D721Med (cell line): ENCODE measurements at regions not wholly inside any gene's neighbourhood (a gene's known extent, or its start where the extent isn't known, plus 50 kb on each side); places are given as distances from the start of the nearest gene placed in this dataset.

Source experiments
- DNase-seq: peaks from one replicate; pipeline ENCODE4 v3.0.0; 2011; ENCODE audit warnings: low spot score; ENCODE audit not compliant: insufficient read length
- FAIRE-seq: peaks from 2 replicates; lab custom pipeline; 2011; peaks lifted over from hg19 to GRCh38; lab: Jason Lieb, UNC
- TF ChIP-seq, protein P1 (sequence below): IDR thresholded peaks from 2 replicates; pipeline ENCODE4 v1.5.1; 2012; ENCODE audit warnings: mild to moderate bottlenecking, control low read depth; ENCODE audit not compliant: insufficient read depth; ENCODE audit errors: missing control alignments

DNA sequence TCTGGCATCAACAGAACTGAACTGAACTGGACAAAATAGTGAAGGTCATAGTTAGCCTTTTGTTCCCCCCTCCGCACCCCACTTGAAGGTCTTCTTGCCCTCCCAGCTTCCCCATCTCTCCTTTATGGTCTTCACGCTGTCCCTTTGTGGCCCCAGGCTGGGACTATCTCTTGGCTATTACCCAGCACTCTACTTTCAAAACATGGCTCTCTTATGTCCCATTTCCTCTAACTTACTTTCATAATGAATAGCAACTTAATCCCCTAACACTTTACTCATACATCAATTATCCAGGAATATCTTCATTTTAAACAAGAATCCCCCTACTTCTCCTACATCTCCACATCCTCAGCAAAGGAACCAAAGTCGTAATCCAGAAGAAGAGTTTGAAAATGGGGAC is 135.3 kb upstream of the ITGB1 start:
- FAIRE-seq (no peak), DNase-seq (no peak)
- TF ChIP-seq, protein P1, sequence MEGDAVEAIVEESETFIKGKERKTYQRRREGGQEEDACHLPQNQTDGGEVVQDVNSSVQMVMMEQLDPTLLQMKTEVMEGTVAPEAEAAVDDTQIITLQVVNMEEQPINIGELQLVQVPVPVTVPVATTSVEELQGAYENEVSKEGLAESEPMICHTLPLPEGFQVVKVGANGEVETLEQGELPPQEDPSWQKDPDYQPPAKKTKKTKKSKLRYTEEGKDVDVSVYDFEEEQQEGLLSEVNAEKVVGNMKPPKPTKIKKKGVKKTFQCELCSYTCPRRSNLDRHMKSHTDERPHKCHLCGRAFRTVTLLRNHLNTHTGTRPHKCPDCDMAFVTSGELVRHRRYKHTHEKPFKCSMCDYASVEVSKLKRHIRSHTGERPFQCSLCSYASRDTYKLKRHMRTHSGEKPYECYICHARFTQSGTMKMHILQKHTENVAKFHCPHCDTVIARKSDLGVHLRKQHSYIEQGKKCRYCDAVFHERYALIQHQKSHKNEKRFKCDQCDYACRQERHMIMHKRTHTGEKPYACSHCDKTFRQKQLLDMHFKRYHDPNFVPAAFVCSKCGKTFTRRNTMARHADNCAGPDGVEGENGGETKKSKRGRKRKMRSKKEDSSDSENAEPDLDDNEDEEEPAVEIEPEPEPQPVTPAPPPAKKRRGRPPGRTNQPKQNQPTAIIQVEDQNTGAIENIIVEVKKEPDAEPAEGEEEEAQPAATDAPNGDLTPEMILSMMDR = no peak

DNA sequence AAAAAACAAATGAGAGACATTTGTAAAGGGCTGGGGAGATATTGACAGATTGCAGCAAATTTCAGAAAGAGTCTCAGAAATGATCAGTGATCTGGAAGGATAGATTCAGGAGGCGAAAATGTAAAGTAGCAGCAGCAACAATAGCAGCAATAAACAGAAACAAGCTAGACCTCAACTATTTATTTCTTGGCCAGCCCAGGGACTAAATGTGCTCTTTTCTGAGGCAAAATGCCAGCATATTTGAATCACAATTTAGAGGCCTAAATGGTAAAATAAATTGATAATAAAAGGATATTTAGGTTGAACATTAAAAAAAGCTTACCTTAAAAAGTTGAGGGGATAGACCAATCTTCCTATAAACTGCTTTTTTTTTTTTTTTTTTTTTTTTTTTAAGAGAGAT is 134.6 kb upstream of the ITGB1 start:
- FAIRE-seq = no peak
- DNase-seq = no peak
- TF ChIP-seq, protein P1 = no peak

DNA sequence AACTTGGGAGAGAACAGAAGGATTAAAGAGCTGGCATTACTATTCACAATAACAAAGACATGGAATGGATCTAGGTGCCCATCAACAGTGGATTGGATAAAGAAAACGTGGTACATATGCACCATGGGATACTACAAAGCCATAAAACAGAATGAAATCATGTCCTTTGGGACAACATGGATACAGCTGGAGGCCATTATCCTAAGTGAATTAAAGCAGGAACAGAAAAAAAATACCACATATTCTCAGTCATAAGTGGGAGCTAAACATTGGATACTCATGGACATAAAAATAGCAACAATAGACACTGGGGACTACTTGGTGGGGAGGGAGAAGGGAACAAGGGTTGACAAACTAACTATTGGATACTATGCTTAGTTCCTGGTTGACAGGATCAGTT is 133.2 kb upstream of the ITGB1 start:
- FAIRE-seq (no peak), DNase-seq (no peak)
- TF ChIP-seq, protein P1 = no peak

DNA sequence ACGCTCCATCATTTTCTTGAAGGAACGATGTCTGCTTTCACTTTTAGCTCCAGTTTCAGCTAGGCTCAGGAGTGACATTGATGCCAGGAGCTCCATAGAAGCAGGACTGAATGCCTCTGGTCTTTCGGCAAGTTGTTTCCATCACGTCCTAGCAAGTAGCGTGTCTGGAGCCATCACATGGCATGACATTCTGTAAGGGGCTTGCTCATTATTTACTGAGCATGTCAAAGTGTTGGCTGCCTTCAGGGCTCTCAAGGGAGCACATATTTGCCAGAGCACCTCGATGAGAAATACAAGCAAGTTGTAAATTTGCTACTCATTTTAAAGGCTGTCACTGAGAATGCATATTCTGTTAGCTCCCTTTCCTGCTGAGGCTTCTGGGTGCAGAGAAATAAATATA is 131.0 kb upstream of the ITGB1 start:
- TF ChIP-seq, protein P1 = no peak
- DNase-seq (no peak), FAIRE-seq (no peak)

DNA sequence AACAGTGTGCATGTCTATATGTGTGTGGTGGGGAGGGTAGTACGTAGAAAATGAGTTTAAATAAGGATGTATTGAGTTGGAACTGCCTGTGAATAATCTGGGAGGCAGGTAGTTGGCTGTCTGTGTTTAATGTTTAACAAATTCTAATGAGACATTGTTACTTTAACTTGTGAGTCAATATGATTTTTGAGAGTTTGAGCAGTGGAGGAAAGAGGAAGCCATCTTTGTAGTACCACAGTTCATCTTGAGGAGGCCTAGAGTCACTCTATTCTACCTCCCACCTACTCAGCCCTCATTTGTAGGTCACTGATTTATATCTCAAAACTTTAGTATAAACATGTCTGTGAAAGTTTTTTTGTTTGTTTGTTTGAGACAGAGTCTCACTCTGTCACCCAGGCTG is 129.9 kb upstream of the ITGB1 start:
- TF ChIP-seq, protein P1 = no peak
- no peak for FAIRE-seq
- DNase-seq = no peak

DNA sequence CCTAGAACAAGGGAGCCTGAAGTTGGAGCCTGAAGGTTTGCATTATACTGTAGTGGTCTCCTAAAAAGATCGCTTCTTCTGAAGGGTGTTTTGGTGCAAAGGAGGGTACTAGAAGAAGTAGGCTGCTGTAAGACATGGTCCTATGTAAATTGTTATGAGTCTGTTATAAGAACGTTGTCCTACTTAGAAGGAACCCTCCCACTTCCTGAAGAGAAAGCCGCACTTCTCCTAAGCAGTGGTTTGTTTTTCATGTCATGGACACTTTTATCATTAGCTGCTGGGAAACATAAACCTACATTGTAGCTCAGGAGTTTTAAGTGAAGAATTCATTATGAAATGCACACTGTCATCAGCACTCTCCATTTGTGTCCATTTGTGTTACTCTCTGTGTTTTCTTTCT is 129.1 kb upstream of the ITGB1 start:
- TF ChIP-seq, protein P1 = no peak
- no peak for FAIRE-seq
- no peak for DNase-seq

DNA sequence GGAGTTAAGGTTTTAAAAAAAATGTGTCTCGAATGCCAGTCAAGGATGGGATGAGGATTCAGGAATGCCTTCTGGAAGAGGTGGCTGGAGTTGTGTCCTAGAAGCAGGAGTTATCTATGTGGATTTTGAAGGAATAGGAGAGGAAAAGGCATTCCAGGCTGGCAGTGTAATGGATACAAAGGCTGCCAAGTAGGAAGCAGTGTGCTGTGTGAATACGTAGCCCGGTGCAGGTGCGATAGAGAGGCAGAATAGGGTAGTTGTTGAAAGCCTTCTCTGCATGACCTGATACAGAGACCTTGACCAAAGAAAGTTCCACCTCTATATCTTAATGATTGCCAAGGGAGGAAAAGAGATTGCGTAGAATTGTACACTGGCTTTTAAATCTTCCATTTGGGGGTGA is 128.1 kb upstream of the ITGB1 start:
- no peak for FAIRE-seq
- TF ChIP-seq, protein P1 = no peak
- no peak for DNase-seq
